Activated naive CD8-positive, alpha-beta T cell (primary cell): ENCODE measurements at regions not wholly inside any gene's neighbourhood (a gene's known extent, or its start where the extent isn't known, plus 50 kb on each side); places are given as distances from the start of the nearest gene placed in this dataset.
"Not testable (repeated sequence)": the region's sequence is repeated elsewhere in the genome, so short reads cannot be mapped to it uniquely, and the experiment has no call there.

Experiments
- H3K27ac Mint-ChIP-seq: one replicate; pipeline ENCODE4 v1.8.0; 2021; ENCODE audit warnings: mixed read lengths
- H3K27me3 Mint-ChIP-seq: one replicate; pipeline ENCODE4 v1.8.0; 2021; ENCODE audit warnings: mixed read lengths
- H3K36me3 Mint-ChIP-seq: one replicate; pipeline ENCODE4 v1.8.0; 2021; ENCODE audit warnings: mixed read lengths
- H3K4me1 Mint-ChIP-seq: one replicate; pipeline ENCODE4 v1.8.0; 2021; ENCODE audit warnings: low read depth, mixed read lengths
- H3K4me3 Mint-ChIP-seq: one replicate; pipeline ENCODE4 v1.8.0; 2021; ENCODE audit warnings: mild to moderate bottlenecking, mixed read lengths
- H3K9me3 Mint-ChIP-seq: one replicate; pipeline ENCODE4 v1.8.0; 2021; ENCODE audit warnings: low read depth, mixed read lengths

DNA sequence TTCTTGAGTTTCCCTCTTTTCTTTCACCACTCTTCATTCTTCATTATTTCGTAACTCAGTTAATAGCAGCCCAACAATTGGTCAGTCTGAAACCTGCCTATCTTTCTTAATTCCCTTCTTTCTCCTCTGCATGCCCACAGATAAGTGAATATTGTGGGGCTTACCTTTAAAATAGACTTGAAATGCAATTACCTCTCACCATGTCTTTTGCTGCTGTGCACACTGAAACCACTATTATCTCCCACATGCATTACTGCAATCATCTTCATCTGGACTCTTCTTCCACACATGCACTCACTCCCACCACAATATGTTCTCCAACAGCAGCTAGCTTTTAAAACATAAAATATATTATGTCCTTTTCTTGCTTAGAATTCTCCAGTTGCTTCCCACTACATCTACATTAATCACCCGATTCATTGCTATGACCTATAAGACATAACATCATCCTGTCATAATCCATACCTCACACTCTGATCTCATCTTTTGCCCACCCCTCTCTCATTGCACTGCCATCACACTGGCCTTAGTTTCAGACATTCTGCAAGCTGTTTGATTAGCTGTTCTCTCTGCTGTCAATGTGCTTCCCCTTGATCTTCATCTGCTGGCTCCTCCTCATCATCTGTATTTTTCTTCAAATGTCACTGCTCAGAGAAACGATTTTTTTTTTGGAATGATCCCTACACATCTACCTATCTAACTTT lies 304.8 kb downstream of the PTPRC start:
- Mint-ChIP-seq H3K27ac (no peak overlapping the region), H3K27me3 (no peaks in the 10 kb centered on the region), H3K36me3 (no peaks in the 10 kb centered on the region), H3K9me3 (peaks cover 6% of the 10 kb centered on the region), H3K4me3 (no peak overlapping the region), H3K4me1 (no peaks in the 10 kb centered on the region)

DNA sequence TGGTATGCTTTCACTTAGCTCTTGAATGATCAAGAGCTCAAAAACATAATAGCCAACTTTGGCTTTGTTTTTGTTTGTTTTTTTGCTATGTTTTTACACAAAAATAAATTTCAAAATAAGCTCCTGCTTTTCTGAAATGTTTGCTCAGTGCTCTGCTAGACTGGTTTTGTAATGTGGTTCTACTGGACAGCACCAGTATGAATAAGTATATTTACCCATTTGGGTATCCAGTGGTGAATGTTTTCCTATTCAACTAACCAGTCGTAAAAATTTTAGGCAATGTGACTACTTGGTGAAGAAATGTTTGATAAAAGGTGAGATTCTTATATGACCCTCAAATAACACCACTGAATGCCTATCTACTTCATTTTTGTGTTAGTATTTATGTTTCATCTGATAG lies 308.6 kb downstream of the PTPRC start:
- no peaks in the 10 kb centered on the region for H3K9me3 Mint-ChIP-seq
- no peaks in the 10 kb centered on the region for H3K27me3 Mint-ChIP-seq
- no peaks in the 10 kb centered on the region for H3K4me1 Mint-ChIP-seq
- no peaks in the 10 kb centered on the region for H3K36me3 Mint-ChIP-seq
- no peak overlapping the region for H3K4me3 Mint-ChIP-seq
- no peak overlapping the region for H3K27ac Mint-ChIP-seq

DNA sequence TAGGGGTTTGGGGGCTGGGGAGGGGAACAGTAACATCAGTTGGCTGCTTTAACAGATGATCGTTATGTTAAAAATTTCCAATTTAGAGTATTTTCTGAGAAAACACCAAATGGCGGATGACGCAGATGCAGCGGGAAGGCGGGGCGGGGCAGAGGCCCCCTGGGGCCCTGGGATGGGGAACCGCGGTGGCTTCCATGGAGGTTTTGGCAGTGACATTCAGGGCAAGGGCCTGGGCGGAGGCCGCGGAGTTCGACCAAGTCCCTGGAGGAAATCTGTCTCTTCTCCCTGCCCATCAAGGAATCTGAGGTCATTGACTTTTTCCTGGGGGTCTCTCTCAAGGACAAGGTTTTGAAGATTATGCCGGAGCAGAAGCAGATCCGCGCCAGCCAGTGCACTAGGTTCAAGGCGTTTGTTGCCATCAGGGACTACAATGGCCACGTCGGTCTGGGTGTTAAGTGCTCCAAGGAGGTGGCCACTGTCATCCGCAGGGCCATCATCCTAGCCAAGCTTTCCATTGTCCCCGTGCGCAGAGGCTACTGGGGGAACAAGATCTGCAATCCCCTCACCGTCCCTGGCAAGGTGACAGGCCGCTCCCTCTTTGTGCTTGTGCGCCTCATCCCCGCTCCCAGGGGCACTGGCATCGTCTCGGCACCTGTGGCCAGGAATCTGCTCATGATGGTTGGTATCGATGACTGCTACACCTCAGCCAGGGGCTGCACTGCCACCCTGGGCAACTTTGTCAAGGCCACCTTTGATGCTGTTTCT lies 310.2 kb downstream of the PTPRC start:
- Mint-ChIP-seq H3K36me3 (no peaks in the 10 kb centered on the region), H3K4me1 (no peaks in the 10 kb centered on the region), H3K4me3 (no peak overlapping the region), H3K27ac (no peak overlapping the region), H3K27me3 (no peaks in the 10 kb centered on the region), H3K9me3 (no peaks in the 10 kb centered on the region)

DNA sequence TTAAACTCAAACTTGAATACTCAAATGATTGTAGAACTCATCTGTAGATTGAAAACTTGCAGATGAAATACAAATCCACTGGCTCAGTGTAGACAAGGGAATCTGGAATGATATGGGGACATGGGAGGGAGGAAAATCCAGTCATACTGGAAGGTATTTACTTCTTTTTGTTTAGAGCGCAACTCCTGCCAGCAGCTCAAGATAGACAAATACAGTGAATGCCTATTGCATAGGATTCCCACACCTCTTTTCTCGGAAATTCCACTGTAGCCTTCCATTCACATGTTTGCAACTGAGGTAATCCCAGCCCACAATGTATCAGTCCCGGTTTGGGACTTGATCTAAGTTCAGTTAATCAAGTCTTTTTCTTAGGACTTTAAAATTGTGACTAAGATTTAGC lies 311.2 kb downstream of the PTPRC start:
- no peaks in the 10 kb centered on the region for H3K27me3 Mint-ChIP-seq
- H3K27ac Mint-ChIP-seq: no peak overlapping the region
- H3K4me1 Mint-ChIP-seq: no peaks in the 10 kb centered on the region

DNA sequence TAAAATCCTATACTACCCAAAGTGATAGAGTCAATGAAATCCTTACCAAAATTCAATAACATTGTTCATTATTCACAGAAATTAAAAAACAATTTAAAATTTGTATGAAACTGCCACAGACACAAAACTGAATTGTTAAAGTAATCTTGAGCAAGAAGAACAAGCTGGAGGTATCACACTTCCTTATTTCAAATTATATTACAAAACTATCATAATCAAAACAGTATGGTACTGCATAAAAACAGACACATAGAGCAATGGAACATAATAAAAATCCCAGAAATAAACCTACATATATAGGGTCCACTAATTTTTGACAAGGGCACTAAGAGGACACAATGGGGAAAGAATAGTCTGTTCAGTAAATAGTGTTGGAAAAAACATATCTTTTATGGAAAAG lies 316.2 kb downstream of the PTPRC start:
- H3K27me3 Mint-ChIP-seq: no peaks in the 10 kb centered on the region
- peaks cover 16% of the 10 kb centered on the region for H3K4me1 Mint-ChIP-seq
- H3K27ac Mint-ChIP-seq: no peak overlapping the region
- H3K36me3 Mint-ChIP-seq: no peaks in the 10 kb centered on the region
- peaks cover 3% of the 10 kb centered on the region for H3K9me3 Mint-ChIP-seq
- no peak overlapping the region for H3K4me3 Mint-ChIP-seq

More for the DNA sequence above, 311.2 kb downstream of the PTPRC start:
- no peaks in the 10 kb centered on the region for H3K36me3 Mint-ChIP-seq
- peaks cover 1% of the 10 kb centered on the region for H3K9me3 Mint-ChIP-seq
- H3K4me3 Mint-ChIP-seq: no peak overlapping the region

DNA sequence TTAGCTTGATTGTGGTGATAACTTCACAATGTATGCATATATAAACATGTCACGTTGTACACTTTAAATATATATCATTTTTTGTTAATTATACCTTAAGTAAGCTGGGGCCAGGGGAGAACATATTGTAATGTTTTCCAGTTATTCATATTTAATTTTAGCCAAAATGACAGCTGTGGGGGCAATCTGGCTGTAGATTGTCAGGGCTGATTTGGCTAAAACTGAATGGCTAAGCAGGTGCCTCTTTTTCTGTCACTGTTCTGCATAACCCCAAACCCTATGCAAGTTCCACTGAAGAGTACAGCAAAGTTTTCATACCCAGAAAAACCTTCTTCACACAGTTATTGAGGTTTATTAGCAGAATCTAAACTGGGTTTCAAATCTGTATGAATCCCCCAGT lies 318.2 kb downstream of the PTPRC start:
- Mint-ChIP-seq H3K9me3 (peaks cover 3% of the 10 kb centered on the region), H3K4me3 (no peak overlapping the region), H3K4me1 (peaks cover 17% of the 10 kb centered on the region), H3K27me3 (no peaks in the 10 kb centered on the region), H3K36me3 (no peaks in the 10 kb centered on the region), H3K27ac (no peak overlapping the region)

DNA sequence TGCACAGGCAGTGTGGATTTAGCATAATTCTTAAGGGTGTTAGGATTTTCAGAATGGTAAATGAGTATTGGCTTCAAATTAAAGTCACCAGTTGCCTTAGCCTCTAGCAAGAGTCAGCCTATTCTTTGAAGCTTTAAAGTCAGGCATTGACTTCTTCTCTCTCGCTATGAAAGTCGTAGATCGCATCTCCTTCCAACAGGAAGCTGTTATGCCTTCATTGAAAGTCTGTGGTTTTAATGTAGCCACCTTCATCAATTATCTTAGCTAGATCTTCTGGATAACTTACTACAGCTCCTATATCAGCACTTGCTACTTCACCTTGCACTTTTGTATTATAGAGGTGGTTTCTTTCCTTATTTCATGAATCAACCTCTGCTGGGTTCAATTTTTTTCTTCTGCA lies 320.2 kb downstream of the PTPRC start:
- no peak overlapping the region for H3K4me3 Mint-ChIP-seq
- H3K27me3 Mint-ChIP-seq: no peaks in the 10 kb centered on the region
- H3K4me1 Mint-ChIP-seq: peaks cover 30% of the 10 kb centered on the region
- peaks cover 3% of the 10 kb centered on the region for H3K9me3 Mint-ChIP-seq
- H3K36me3 Mint-ChIP-seq: no peaks in the 10 kb centered on the region
- H3K27ac Mint-ChIP-seq: no peak overlapping the region

DNA sequence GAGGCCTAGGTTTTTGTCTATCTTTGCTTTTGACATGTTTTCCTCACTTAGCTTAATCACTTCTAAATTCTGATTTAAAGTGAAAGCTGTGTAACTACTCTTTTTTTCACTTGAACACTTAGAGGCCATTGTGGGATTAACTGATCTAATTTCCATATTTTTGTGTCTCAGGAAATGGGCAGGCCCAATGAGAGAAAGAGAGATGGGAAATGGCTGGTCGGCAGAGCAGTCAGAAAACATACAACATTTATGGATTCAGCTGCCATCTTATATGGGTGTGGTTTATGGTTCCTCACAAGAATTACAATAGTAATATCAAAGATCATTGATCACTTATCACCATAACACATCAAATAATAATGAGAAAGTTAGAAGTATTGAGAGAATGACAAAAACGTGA lies 320.8 kb downstream of the PTPRC start:
- Mint-ChIP-seq H3K4me1 (peaks cover 37% of the 10 kb centered on the region), H3K27ac (no peak overlapping the region), H3K27me3 (no peaks in the 10 kb centered on the region), H3K4me3 (no peak overlapping the region), H3K9me3 (peaks cover 3% of the 10 kb centered on the region), H3K36me3 (no peaks in the 10 kb centered on the region)

DNA sequence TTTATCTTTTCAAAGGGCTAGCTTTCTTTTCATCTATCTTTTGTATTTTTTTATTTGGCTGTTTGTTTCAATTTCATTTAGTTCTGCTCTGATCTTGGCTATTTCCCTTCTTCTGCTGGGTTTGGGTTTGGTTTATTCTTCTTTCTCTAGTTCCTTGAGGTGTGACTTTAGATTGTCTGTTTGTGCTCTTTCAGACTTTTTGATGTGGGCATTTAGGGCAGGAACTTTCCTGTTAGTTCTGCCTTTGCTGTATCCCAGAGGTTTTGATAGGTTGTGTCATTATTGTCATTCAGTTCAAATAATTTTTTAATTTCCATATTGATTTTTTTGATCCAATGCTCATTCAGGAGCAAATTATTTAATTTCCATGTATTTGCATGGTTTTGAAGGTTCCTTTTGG lies 325.0 kb downstream of the PTPRC start:
- Mint-ChIP-seq H3K27ac (peak overlapping the region; percentile 16), H3K4me3 (peak overlapping the region; percentile 4), H3K9me3 (peaks cover 10% of the 10 kb centered on the region), H3K4me1 (peaks cover 51% of the 10 kb centered on the region), H3K36me3 (peaks cover 11% of the 10 kb centered on the region)
- H3K27me3 Mint-ChIP-seq: not testable (repeated sequence)

DNA sequence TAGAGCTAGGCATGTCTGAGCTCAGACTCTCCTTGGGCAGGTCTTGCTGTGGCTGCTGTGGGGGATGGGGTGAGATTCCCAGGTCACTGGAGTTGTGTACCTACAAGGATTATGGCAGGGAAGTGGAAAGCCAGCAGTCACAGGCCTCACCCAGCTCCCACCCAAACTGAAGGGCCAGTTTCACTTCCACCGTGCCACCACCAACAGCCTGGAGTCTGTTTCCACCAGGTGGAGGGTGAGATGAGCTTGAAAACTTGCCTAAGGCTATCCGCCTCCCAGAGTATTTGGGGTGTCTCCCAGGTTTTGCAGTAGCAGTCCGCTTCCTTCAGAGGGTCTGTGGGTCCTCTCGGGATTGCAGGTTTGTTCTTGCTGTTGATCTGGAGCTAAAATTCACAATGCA lies 327.7 kb downstream of the PTPRC start:
- H3K4me1 Mint-ChIP-seq: peaks cover 39% of the 10 kb centered on the region
- H3K27ac Mint-ChIP-seq: peak overlapping the region; percentile 31
- peaks cover 11% of the 10 kb centered on the region for H3K36me3 Mint-ChIP-seq
- H3K4me3 Mint-ChIP-seq: peak overlapping the region; percentile 33
- H3K27me3 Mint-ChIP-seq: no peaks in the 10 kb centered on the region
- peaks cover 10% of the 10 kb centered on the region for H3K9me3 Mint-ChIP-seq

DNA sequence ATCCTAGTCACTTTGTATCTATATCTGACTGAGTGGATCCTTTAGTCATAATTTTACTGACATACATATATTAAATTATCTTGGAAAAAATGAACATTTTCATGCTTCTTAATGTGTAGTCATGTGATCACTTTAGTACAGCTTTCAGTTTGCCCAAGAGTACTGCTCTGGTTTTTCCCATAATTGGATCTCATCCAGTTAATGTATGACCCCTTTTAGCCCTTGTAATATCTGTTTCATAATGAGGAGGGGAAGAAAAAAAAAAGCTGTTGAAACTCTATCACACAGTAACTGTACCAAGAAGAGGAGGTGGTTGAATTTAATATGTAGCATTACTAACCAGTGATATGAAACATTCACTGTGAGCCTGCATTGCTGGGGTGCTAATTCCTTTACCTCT lies 328.7 kb downstream of the PTPRC start:
- Mint-ChIP-seq H3K27ac (no peak overlapping the region), H3K4me3 (peak overlapping the region; percentile 1), H3K36me3 (peaks cover 11% of the 10 kb centered on the region)

DNA sequence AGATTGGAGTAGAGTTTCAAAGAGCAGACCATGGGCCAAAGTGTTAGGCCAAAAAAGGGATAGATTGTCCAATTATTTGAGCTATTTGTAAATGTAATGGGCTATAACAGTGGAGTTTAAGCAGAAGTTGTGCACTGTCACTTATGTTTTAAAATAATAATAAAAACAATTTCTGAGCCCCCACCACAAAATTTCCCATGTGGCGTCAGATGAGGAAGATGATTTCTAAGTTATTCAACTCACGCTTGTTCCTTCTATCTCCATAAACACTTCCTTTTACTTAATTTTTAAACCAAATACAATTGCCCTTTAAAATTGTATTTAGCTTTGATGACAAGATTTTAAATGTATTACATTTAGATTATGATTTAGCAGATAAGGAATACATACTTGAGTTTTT lies 330.0 kb downstream of the PTPRC start:
- H3K4me1 Mint-ChIP-seq: peaks cover 30% of the 10 kb centered on the region
- no peak overlapping the region for H3K27ac Mint-ChIP-seq
- no peaks in the 10 kb centered on the region for H3K27me3 Mint-ChIP-seq
- H3K36me3 Mint-ChIP-seq: peaks cover 11% of the 10 kb centered on the region
- H3K4me3 Mint-ChIP-seq: no peak overlapping the region
- H3K9me3 Mint-ChIP-seq: peaks cover 10% of the 10 kb centered on the region

More for the DNA sequence above, 328.7 kb downstream of the PTPRC start:
- Mint-ChIP-seq H3K27me3 (no peaks in the 10 kb centered on the region), H3K9me3 (peaks cover 10% of the 10 kb centered on the region), H3K4me1 (peaks cover 39% of the 10 kb centered on the region)

DNA sequence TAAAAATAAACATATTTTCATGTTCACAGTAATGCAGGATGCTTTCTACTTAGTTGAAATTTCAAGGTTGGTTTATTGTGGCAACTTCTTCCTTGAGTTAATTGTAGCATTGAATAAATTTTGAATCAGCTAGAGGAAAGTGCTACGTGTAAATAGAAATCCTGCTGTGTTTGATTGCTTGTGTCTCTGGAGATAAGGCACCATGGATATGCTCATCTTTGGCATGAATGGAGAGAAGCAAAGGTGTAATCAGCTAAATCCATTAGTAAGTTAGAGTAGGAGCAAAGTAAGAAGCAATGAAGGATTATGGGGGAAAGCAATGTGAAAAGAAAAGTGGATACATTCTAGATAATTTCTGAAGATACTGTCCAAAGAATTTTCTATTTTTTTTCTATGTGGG lies 331.1 kb downstream of the PTPRC start:
- peaks cover 21% of the 10 kb centered on the region for H3K4me1 Mint-ChIP-seq
- H3K9me3 Mint-ChIP-seq: peaks cover 8% of the 10 kb centered on the region
- H3K27me3 Mint-ChIP-seq: no peaks in the 10 kb centered on the region
- no peak overlapping the region for H3K4me3 Mint-ChIP-seq
- H3K36me3 Mint-ChIP-seq: peaks cover 8% of the 10 kb centered on the region
- H3K27ac Mint-ChIP-seq: no peak overlapping the region

DNA sequence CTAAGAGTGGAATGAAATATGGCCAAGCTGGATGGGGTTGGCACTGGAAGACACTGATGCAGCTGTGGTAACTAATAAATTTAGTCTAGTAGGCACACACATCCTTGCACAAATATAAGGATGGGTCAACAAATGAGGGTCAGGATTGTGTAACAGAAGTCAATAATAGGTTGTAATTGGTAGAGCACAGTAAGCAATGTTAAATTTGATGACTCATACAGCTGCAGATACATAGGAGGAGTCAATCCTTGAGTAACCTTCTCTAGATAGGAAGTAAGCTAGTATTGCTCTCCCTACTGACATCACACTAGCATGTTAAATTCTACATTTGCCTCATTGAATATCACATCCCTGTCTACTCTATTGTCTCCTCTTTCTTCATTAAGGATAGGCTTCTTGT lies 332.1 kb downstream of the PTPRC start:
- H3K4me1 Mint-ChIP-seq: peaks cover 24% of the 10 kb centered on the region
- H3K27ac Mint-ChIP-seq: no peak overlapping the region
- H3K4me3 Mint-ChIP-seq: no peak overlapping the region

DNA sequence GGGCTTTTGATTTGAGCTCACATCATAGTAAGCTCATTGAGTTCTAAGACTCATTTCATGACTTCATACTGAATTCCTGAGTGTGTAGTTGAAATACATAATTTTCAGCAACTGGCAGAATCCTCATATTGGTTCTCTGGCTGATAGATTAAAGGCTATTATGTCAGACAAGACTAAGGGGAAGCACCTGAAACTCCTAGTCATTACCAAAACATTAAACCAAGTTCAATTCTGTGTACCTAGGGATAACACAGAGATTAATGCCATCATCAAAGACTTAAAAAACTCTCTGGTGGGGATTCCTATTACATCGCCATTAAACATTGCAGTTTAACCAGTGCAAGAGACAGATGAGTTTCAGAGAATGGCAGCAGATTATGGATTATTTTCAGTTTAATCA lies 339.1 kb downstream of the PTPRC start:
- H3K4me1 Mint-ChIP-seq: peaks cover 11% of the 10 kb centered on the region
- no peak overlapping the region for H3K4me3 Mint-ChIP-seq
- no peaks in the 10 kb centered on the region for H3K9me3 Mint-ChIP-seq
- H3K36me3 Mint-ChIP-seq: no peaks in the 10 kb centered on the region
- no peaks in the 10 kb centered on the region for H3K27me3 Mint-ChIP-seq
- H3K27ac Mint-ChIP-seq: no peak overlapping the region

More for the DNA sequence above, 332.1 kb downstream of the PTPRC start:
- Mint-ChIP-seq H3K27me3 (no peaks in the 10 kb centered on the region), H3K36me3 (peaks cover 3% of the 10 kb centered on the region), H3K9me3 (no peaks in the 10 kb centered on the region)

DNA sequence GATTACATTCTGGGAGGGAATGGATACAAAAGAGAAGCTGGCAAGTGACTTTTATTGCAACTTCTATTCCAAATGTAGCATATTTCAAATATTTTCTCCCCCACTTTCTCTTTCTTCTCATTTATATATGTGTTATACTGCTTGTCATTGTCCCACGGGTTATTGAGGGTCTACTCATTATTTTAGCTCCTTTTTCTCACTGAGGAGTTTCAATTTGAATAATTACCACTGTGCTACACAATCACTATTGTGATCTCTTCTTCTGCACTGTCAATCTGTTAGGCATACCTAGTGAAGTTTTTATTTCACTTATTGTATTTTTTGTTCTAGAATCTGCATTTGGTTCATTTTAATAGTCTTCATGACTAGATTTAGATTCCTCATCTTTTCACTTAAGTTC lies 339.7 kb downstream of the PTPRC start:
- Mint-ChIP-seq H3K27me3 (no peaks in the 10 kb centered on the region), H3K4me3 (no peak overlapping the region), H3K36me3 (no peaks in the 10 kb centered on the region), H3K9me3 (no peaks in the 10 kb centered on the region), H3K4me1 (peaks cover 9% of the 10 kb centered on the region), H3K27ac (no peak overlapping the region)
